ENCODE measurements at regions not wholly inside any gene's neighbourhood (a gene's known extent, or its start where the extent isn't known, plus 50 kb on each side); places are given as distances from the start of the nearest gene placed in this dataset.

DNA sequence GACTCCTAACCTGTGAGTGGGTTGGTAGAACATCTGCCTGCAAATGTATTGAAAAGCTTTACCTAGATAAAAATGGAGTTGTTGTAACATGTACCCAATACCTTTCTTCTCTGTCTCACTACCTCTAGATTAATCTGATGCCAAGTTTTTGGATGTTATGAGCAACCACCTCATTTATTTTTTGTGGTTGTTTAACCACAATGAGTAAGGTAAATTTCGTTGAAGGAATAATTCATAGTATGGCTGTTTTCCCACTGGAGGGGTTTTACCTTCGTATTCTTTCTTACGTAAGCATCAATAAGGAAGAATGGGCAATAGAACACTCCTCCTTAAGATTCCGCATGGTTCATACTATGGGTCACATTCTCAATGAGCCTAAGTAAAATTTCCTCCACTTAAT, 165.4 kb downstream of the CDH26 start:
- DNase-seq, result no peak
- intact Hi-C loops (cut with DNase I), result no loop called here

DNA sequence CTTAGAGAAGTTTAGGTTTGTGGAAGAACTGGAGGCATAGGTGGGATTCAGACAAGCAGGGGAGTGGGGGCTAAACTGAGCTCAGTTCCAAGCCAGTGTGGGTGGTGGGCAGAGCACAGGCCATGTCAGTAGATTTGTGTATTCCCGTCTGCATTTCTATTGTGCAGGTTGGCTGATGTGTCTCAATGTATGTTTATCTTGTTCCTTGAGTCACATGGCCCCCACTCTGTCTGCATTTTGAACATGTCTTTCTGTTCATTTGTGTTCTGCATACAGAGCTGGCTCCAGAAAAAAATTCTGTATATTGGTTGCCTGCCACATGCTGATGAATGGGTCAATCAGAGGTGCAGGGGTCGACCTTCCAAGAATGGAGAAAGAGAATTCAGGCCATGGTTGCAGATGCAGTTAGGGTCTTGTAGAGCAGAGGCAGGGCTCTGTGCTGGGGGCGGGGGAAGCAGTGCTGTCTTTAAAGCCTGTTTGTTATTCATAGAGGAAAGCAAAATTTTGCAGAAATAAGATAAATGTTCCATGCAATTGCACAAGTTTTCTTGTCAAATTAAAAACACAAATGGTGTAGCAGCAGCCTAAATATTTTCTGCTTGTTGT, 166.7 kb downstream of the CDH26 start:
- DNase-seq, result no peak
- intact Hi-C loops (cut with DNase I), result no loop called here

DNA sequence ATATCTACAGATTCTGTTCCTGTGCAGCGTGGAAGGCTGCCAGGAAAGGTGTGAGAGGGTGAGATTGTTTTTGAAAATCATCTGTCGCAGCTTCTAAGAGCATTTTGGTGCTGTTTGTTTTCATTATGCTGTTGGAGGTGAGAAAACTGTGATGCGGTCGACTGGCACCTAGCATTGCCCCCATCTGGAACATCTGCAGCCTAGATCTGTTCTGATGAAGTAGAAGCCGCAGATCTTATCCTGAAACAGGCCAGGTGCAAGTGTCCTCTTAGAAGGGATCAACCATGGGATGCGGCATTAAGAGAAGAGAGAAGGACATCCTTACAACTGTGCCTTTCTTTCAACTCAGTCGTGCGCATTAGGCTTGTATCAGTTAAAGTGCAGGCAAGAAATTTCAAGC, 167.3 kb downstream of the CDH26 start:
- no peak for DNase-seq
- intact Hi-C loops (cut with DNase I), result no loop called here

DNA sequence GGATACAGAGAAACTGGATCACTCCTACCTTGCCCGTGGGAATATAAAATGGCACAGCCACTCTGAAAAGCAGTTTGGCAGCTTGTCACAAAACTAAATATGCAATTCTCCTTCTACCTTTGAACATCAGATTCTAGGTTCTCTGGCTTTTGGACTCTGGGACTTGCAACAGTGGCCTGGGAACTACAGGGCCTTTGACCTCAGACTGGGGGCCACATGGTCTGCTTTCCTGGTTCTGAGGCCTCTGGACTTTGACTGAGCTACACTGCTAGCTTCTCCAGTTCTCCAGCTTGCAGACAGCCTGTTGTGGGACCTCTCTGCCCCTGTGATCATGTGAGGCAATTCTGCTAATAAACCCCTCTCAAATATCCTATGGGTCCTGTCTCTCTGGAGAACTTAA, 168.8 kb downstream of the CDH26 start:
- DNase-seq, result no peak
- intact Hi-C loops (cut with DNase I), result no loop called here

DNA sequence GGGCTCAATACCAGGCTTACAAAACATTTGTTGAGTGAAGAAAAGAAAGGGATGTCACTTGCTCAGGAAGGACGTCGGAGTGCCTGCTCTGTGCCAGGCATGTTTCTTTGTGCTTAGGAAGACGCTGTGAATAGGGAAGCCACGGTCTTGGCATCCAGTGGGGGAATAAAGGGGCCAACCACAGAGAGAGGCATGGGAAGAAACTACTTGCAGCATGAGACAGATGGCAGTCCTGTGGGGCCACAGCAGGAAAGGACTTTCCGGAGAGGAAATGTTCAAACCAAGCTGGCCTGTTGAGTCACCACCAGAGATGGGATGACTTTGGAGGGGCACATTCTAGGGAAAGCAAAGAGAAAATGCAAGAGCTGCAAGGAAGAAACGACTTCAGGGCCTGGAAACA, 173.2 kb downstream of the CDH26 start:
- no peak for DNase-seq

DNA sequence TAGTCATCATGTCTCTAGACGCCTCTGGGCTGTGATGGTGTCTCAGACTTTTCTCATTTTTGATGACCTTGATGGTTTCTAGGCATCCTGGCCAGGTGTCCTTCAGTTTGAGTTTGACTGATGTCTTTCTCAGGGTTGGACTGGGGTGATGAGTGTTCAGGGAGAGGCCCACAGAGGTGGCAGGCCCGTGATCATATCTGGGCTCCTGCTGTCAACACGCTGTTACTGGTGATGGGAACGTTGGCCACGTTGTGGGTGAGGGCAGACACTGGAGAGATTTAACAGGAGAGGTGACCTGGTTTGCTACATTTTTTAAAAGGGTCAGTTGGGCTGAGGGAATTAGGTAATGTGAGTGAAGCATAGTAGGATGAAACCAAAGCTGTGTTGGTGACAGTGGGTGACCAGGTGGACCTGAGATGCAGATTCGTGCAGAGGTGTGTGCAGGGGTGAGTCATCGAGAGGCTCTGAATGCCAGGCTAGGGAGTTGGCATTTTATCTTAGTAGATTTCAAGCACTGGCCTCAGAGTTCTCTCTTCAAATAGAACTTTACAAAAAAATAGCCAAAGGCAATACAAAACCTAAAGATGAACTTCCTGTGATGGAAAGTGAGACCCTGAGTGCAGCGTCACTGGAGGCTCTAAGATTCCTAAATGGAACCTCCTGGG, 174.1 kb downstream of the CDH26 start:
- no peak for DNase-seq
- intact Hi-C loops (cut with DNase I), result no loop called here

More for the DNA sequence above, 173.2 kb downstream of the CDH26 start:
- intact Hi-C loops (cut with DNase I), result no loop called here

DNA sequence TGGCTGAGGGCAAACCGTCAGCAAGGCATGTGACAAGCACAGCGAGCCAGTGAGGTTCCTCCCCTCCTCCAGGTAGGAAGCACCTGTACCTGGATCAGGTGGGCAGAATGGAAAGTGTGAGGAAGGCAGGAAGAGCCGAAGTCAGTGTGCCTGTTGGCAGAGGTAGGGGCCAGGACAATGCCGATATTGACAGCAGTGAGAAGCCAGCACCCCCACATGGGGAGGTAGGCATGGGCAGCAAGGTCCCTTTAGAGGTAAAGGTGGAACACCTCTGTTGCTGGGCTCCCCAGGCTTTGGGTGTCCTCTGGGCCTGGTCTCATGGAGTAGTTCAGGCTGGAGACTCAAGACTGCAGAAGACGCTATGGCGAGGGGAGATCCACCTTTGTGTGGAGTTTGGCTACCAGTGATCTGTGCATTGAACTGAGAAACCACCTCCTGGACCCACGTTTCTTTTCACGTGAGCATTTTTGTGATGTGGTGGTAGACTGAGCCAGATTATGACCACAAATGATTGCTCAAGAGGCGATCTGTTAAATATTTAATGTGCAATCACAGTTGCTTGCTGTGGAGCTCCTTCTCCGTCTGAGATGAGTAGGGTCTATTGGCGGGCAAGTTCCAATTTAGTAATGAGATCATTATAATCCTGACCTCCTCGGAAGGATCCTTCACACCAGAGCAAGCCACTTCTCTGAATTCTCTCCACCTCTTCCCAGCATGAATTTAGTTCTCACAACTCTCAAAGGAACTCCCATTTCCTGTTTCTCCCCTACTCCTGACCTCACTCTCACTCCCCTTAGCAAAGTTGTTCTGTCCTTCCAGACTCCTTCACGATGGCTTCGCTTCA, 174.8 kb downstream of the CDH26 start:
- intact Hi-C loops (cut with DNase I), result no loop called here

DNA sequence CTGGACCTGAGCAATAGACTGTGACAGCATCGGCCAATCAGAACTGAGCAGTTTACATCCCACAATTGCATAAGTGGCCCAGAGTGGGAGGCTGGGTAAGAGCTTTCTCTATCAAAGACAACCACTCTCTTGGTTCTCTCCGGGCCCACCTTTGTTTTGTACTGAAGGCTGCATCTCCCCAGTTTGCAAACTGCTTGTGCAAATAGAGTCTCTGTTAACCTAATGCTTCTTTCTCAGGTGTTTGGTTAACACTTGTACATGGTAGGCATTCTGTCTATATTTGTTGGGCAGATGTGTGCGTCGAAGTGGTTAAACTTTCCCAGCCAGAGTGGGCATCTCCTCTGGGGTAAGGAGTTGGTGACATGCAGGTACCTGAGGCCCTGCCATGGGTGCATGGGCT, 177.1 kb downstream of the CDH26 start:
- intact Hi-C loops (cut with DNase I), result no loop called here
- DNase-seq, result no peak

More for the DNA sequence above, 174.8 kb downstream of the CDH26 start:
- DNase-seq, result no peak

DNA sequence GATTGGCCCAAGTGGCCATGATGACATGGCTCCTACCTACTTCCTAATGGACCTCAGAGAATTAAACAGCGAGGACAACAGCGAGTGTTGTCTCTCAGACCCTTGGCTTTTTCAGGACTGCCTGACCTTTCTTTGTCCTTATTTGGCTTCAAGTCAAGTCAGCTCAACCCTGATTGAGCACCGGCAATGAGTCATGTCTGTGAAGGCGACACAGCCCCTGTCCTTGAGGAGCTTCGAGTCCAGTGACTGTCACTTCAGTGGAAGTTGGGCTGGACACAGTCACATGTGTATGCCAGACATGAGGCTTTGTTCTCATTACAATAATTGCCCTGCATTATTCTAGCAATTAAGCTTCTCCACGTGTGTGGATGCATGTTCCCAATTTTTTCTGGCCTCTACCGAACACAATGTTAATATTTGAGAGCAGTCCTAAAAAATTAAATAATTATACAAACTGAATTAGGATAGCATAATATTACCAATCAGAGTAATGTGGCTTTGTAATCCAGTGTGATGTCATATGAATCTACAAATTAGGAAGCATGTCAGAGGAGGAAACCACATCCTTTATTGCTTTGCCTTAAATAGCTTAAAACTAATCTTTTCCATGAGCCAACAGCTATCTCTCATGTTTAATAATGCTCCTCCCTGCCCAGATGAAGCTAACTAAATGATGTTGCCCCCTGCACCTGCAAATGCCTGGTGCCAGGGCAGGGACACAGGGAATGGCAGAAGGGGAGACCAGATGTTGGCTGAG, 178.6 kb downstream of the CDH26 start:
- intact Hi-C loops (cut with DNase I), result no loop called here
- DNase-seq, result no peak

DNA sequence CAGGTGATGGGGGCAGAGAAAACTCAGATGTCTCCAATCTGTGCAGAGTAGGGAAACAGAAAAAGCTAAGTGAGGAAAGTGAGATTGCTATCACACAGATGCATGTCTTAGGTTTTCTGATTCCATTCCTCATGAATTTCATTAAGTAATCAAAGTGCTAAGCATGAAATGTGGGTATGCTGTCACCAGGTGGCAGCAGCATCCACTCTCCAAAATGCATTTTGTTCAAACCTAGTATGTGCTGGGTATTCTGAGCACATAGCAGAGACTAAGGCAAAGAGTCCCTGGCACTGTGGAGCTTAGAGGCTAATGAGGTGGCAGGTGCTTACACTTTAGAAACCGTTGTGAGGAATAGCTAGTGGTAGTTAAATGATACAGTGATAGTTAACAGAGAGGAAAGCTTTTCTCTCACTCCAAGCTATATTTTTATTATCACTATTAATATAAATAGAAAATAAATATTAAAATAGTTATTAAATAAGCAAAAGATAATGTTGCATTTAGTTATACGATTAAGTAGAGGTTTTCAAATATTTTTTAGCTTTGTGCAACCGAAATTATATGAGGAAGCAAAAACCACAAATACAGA, 179.5 kb downstream of the CDH26 start:
- intact Hi-C loops (cut with DNase I), result no loop called here
- peak in 1 of 10 donors; percentile 12 for DNase-seq

DNA sequence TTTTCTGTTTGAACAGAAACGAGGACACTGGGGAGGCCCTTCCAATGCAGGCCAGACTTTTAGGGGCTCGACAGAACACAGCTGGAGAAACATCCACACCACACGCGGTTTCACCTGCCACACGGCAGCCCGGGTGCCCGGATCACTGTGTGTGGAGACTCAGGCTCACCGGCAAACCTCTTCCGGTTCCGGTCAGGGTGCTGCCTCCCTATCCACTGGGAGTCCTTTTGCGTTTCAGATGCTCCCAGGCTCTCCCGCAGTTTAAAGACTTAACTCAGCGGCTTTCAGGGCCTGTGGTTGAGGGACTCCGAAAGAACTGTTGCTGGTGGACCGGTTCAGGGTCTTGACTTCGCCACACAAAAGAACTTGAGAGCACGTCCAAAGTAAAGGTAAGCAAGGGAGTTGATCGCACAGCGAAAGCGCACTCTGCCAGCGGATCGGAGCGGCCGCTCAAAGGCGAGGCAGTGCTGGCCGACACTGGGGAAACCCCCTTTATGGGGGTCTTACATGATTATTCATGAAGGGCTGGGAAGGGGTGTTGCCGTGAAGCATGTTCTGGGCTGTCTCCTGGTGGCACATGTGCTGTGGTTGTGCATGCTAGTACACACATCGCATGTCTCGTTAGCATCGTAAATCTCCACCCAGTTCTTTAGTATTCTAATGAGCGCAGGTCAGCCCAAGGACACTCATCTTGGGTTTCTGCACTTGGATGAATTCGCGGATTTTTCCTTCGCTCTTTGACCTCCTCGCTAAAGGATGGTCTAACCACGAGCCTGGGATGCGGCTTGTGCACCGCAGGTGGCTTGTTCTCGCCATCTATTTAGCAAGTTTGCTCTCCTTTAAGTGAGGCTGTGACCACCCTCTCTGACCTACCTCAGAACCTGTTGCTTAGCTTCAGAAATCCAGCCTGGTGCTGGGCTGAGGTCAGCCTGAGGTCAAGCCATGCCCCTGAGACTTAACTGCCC, 180.3 kb downstream of the CDH26 start:
- intact Hi-C loops (cut with DNase I), result no loop called here
- DNase-seq, result peak in 5 of 10 donors; percentile 35 to 90 (median 62)

DNA sequence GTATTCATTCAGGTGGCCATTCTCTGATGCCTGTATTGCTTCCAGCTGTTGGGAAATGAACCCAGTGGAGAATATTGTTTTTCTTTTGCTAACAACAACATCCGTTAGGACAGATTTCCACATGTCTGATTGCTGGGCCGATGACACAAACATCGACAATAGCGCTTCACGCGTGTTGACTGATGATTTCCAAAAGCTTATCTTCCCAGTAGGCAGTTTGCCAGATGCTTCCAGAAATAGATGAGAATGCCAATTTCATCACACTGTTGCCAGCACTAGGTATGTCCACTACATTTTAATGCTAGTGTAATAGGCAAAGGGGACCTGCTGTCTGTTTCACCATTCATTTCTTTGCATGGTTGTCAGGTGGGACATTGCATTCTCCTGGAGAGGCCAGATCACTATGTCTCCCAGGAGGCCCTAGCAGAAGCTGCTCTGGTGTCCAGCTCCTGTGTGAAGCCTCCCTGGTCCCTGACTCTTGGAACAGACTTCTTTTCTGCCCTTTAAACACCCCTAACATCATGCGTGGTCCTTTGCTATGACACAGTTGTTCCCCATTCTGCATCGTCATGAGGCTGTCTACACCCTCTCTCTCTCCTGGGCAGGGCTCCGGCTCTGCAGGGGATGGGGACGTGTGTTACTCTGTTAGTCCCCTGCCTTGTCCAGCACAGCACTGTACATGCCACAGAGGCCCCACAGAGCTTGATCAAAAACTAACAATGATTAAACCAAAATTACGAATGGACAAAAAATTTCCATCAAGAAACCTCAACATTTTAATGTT, 181.6 kb downstream of the CDH26 start:
- intact Hi-C loops (cut with DNase I), result no loop called here
- DNase-seq, result no peak

DNA sequence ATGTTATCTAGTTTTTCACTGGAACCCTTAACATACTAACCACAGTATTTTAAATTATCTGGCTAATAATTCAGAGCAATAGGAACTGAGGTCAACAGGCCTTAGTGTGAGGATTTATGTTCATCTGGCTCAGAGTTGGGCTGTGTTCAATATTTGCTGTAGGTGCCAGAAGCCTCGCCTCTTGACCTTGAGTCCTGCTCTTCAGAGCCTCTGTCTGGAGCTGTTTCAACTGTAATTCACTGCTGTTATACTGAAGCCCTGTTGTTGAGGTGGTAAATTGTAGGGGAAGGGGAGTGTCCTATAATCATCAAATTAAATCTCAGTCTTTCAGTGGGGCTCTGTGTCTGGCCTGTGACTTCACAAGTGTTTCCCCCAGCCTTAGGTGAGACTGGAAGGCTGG, 184.4 kb downstream of the CDH26 start:
- no peak for DNase-seq
- intact Hi-C loops (cut with DNase I), result no loop called here

DNA sequence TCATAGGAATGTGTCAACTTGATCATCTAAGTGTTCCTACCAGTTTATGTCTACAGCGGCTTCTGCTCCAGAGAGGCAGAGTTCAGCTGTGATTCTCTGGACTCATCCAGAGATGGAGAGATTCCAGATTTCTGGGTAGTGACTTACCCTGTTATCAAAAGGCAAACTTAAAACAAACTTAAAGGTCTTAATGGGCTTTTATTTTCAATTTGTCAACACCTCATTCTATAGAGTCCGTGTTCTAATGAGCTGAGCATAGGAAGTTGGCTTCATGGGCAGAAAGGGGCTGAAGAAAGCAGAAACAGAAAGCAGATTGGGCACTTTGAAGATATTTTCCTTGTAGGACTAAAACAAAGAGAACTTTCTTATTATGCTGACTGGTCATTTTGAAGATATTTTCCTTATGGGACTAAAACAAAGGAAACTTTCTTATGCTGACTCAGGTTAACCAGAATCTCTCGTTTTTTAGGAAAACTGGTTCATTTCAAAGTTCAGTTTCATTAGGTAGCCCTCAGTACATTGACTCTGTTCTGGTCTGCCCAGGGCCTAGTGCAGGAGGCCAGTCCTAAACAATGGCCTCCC, 185.1 kb downstream of the CDH26 start:
- no peak for DNase-seq
- intact Hi-C loops (cut with DNase I), result no loop called here

DNA sequence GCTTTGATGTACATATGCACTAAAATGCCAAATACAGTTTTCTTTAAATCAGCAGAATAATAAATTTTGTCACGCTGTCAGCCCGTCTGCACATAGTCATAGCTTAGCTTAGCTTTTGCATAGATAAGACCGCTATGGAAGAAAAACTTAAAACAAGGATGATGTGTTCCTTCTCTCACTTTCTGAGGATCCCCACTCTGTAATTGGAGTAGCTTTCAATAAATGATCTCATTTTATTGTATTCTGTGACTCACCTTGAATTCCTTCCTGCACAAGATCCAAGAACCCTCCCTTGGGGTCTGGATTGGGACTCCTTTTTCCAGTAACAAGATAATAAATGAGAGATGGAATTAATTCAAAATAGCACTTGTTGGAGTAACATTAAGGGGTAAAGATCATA, 186.2 kb downstream of the CDH26 start:
- intact Hi-C loops (cut with DNase I), result no loop called here
- no peak for DNase-seq

DNA sequence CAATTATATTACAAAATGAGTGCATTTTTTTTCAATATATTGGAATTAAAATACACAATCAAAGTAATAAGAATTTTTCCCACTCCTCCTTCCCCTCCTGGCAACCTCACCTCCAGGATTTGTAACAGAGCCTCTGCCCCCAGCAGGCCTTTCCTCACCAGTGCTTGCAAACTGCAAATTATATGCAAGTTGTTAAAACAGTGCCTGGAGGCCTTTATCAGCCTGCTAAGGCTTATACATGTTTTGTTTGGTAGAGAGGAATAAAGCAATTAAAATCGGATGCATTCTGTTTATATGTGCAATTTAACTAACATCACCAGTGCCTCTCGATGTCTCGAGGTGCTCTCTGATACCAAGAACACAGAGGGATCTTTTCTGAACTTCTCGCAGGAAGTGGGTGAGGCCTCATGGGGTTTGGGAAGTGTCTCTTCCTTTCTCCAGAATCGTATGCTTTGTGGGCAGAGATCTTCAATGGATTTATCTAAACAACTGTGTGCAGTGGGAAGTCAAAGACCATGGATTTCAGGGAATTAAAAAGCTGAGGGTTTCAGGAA, 186.8 kb downstream of the CDH26 start:
- no peak for DNase-seq
- intact Hi-C loops (cut with DNase I), result no loop called here

DNA sequence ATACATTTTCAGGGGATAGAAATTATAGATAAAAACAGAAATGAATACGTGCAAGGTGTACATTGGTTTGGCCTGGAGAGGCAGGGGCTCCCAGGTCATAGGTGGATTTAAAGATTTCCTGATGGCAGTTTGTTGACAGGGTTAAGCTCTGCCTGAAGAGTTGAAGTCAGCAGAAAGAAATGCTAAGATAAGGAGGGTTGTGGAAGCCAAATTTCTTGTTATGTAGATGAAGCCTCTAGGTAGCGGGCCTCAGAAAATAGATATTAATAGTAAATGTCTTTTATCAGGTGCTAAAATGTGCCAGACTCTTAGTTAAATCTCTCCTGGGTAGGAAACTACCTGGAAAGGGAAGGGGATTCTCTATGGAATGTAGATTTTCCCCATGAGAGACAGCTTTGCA, 188.8 kb downstream of the CDH26 start:
- DNase-seq, result no peak
- intact Hi-C loops (cut with DNase I), result no loop called here

DNA sequence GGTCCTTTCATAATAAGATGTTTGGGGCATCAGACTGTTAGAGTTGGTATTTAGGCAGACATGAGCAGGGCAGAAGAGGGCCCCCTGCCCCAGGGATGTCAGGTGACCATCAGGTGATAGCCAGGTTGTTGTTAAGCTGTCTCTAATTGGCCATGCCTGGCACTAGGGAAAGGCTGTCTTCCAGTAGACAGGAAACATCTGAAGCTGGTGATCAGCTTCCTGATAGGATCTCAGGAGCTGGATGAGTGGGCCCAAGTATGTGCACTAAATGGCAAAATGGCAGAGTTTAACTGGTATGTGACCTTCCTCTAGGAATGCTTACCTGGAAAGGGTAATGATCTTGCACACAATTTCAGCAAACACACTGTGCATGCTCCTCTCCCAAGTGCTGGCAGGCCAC, 190.7 kb downstream of the CDH26 start:
- intact Hi-C loops (cut with DNase I), result no loop called here
- no peak for DNase-seq

All from posterior cingulate gyrus (tissue), 11 donors.